ENCODE measurements at regions not wholly inside any gene's neighbourhood (a gene's known extent, or its start where the extent isn't known, plus 50 kb on each side); places are given as distances from the start of the nearest gene placed in this dataset.
A peak's percentile ranks its signal among the peaks of the same experiment; 100 is the strongest.

DNA sequence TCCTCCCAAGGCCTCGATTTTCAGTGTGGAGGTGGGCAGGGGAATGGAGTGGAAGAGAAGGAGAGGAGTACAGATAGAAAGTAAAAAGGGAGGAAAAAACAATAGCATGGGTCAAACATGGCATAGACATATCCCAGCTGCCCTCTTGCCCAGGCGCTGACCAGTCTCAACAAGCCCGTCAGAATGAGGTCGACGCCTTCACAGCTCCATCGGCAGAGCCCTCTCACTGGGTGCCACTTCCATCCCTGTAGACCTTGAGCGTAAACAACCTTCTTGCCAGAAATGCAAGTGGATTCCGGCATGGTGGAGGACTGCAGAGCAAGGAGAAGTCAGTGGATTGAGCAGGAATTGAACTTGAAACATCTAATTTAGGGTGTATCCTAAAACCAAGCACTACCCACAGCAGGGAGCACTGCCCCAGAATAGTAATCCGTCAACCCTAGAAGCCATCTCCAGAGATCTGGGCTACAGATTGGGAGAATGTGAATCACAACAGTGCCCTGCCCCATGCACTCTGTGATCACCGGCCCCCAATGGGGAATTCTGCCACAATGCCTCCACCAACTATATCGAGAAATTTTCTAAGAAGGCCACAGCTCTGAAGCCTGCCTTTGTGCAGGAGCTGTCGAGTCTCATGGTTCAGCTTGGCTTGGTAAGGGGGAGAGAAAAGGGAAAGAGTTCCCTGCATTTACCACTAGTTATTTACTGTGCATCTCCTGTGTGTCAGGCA is 190.1 kb downstream of the UACA start:
- DNase-seq (ENCODE audit: low read depth, low spot score), result no peak
- H3K9ac ChIP-seq (ENCODE audit: insufficient read length), result no peak overlapping the region
- TF ChIP-seq EZH2 (IDR thresholded peaks at IDR 0.05) (no peak), FOXP2 (optimal IDR thresholded peaks at IDR 0.05; ENCODE audit: control extremely low read depth, extremely low read length, insufficient read depth) (no peak), POLR2AphosphoS5 (IDR thresholded peaks at IDR 0.05; ENCODE audit: borderline replicate concordance, low read depth, low read length) (no peak)
- H3K4me3 ChIP-seq, result no peak overlapping the region
- no peaks in the 10 kb centered on the region for H3K36me3 ChIP-seq (ENCODE audit: insufficient read depth, low read length)
- H3K27ac ChIP-seq, result no peak overlapping the region
- H3K9me3 ChIP-seq (ENCODE audit: low read depth, low read length), result no peaks in the 10 kb centered on the region

DNA sequence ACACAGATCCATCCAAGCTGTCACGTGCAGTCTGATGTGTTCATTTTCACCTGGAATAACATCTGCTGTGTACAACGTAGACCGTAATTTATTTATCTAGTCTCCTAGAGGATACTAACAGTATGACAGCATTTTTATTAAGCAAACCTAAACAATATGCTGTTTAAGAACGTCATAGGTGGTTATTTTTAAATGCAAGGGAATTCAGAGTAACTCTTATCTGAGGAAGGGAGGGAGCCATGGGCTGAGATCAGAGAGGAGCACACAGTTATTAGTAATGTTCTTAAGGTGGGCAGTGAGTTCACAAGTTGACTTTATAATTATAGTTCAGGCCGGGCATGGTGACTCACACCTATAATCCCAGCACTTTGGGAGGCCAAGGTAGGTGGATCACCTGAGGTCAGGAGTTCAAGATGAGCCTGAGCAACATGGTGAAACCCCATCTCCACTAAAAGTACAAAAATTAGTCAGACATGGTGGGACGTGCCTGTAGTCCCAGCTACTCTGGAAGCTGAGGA is 193.6 kb downstream of the UACA start:
- no peak overlapping the region for H3K9ac ChIP-seq (ENCODE audit: insufficient read length)
- no peaks in the 10 kb centered on the region for H3K36me3 ChIP-seq (ENCODE audit: insufficient read depth, low read length)
- no peak for DNase-seq (ENCODE audit: low read depth, low spot score)
- no peak overlapping the region for H3K27ac ChIP-seq
- H3K9me3 ChIP-seq (ENCODE audit: low read depth, low read length), result no peaks in the 10 kb centered on the region
- no peak overlapping the region for H3K4me3 ChIP-seq
- TF ChIP-seq EZH2 (IDR thresholded peaks at IDR 0.05) (no peak), FOXP2 (optimal IDR thresholded peaks at IDR 0.05; ENCODE audit: control extremely low read depth, extremely low read length, insufficient read depth) (no peak), POLR2AphosphoS5 (IDR thresholded peaks at IDR 0.05; ENCODE audit: borderline replicate concordance, low read depth, low read length) (no peak)

DNA sequence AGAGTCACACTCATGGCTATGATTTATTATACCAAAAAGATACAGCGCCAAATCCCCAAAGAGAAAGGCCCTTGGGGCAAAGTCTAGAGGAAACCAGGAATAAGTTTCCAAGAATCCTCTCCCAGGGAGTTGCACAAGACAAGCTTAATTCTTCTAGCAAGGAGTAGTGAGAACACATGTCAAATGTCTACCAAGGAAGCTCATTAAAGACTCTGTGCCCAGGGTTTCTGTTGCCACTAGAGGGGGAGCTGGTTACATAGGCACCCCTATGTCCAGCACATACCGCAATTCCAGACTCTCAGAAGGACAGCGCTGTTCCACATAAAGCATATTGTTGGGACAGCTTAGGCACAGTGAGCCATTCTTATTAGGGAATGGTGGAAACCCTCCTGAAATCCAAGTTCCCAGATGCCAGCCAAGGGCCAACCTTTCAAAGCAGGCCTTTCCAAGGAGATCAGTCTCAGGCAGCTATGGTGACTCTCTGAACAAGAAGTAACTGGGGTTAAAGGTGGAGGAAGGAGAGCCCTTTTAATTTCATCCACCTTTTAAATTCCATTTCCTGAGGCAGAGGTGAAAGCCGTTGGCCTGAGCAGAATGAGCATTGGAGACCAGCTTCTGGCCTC is 194.2 kb downstream of the UACA start:
- Histone ChIP-seq H3K4me3 (no peak overlapping the region), H3K27ac (no peak overlapping the region), H3K9ac (ENCODE audit: insufficient read length) (no peak overlapping the region), H3K36me3 (ENCODE audit: insufficient read depth, low read length) (no peaks in the 10 kb centered on the region), H3K9me3 (ENCODE audit: low read depth, low read length) (no peaks in the 10 kb centered on the region)
- peak; percentile 69 for DNase-seq (ENCODE audit: low read depth, low spot score)
- TF ChIP-seq FOXP2 (optimal IDR thresholded peaks at IDR 0.05; ENCODE audit: control extremely low read depth, extremely low read length, insufficient read depth) (no peak), POLR2AphosphoS5 (IDR thresholded peaks at IDR 0.05; ENCODE audit: borderline replicate concordance, low read depth, low read length) (no peak), EZH2 (IDR thresholded peaks at IDR 0.05) (no peak)

DNA sequence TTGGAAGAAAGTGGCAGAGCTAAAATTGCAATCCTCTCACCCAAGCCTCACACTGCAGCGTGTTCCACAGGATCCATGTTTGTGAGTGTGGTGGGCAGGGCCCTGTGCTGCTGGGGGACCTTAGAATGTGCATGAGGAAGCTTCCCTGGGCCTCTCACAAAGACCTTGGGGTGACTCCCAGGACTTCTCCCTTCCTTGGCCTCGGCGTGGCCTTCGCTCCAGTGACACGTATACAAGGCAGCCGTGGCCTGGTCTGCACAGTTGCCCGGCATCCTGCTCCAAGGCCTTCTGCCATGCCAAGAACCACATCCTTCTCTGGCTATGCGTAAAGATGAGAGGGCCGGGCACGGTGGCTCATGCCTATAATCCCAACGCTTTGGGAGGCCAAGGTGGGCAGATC is 196.4 kb downstream of the UACA start:
- DNase-seq (ENCODE audit: low read depth, low spot score), result no peak
- Histone ChIP-seq H3K36me3 (ENCODE audit: insufficient read depth, low read length) (no peaks in the 10 kb centered on the region), H3K9me3 (ENCODE audit: low read depth, low read length) (no peaks in the 10 kb centered on the region), H3K9ac (ENCODE audit: insufficient read length) (no peak overlapping the region), H3K27ac (no peak overlapping the region), H3K4me3 (no peak overlapping the region)
- TF ChIP-seq EZH2 (IDR thresholded peaks at IDR 0.05) (no peak), POLR2AphosphoS5 (IDR thresholded peaks at IDR 0.05; ENCODE audit: borderline replicate concordance, low read depth, low read length) (no peak), FOXP2 (optimal IDR thresholded peaks at IDR 0.05; ENCODE audit: control extremely low read depth, extremely low read length, insufficient read depth) (no peak)

GRCh38 chr15:70566047-70566835 is 197.1 kb downstream of the UACA start:
- DNase-seq (ENCODE audit: low read depth, low spot score), result no peak
- H3K9me3 ChIP-seq (ENCODE audit: low read depth, low read length), result no peaks in the 10 kb centered on the region
- no peak overlapping the region for H3K9ac ChIP-seq (ENCODE audit: insufficient read length)
- H3K36me3 ChIP-seq (ENCODE audit: insufficient read depth, low read length), result no peaks in the 10 kb centered on the region
- no peak overlapping the region for H3K4me3 ChIP-seq
- TF ChIP-seq EZH2 (IDR thresholded peaks at IDR 0.05), result no peak
- TF ChIP-seq POLR2AphosphoS5 (IDR thresholded peaks at IDR 0.05; ENCODE audit: borderline replicate concordance, low read depth, low read length), result no peak
- no peak for TF ChIP-seq FOXP2 (optimal IDR thresholded peaks at IDR 0.05; ENCODE audit: control extremely low read depth, extremely low read length, insufficient read depth)
- H3K27ac ChIP-seq, result no peak overlapping the region

DNA sequence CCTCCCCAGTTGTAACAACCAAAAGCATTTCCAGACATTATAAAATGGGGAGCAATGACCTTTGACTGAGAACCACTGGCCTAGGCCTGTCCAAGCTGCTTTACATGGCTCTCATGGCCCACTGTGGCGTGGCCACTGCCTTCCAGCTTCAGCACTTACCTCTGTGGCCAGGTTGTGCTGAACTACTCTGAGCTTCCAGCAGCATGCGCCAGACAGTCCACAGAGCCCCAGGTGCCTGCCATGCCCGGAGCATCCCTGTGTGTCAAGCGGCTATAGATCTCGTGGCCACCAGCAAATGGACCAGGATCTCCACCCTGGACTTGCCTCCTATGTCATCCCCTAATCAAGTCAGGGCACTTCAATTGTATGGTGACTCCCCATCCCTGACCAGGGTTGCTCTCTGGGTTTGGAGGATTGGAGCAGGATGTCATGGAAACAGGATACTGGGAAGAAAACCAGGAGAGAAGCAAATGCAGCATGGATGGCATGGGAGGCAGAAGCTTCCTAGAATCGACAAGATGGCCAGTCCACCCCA is 199.7 kb downstream of the UACA start:
- Histone ChIP-seq H3K4me3 (no peak overlapping the region), H3K9me3 (ENCODE audit: low read depth, low read length) (no peaks in the 10 kb centered on the region), H3K36me3 (ENCODE audit: insufficient read depth, low read length) (no peaks in the 10 kb centered on the region), H3K27ac (no peak overlapping the region), H3K9ac (ENCODE audit: insufficient read length) (no peak overlapping the region)
- DNase-seq (ENCODE audit: low read depth, low spot score), result no peak
- no peak for TF ChIP-seq EZH2 (IDR thresholded peaks at IDR 0.05)
- TF ChIP-seq POLR2AphosphoS5 (IDR thresholded peaks at IDR 0.05; ENCODE audit: borderline replicate concordance, low read depth, low read length), result no peak
- no peak for TF ChIP-seq FOXP2 (optimal IDR thresholded peaks at IDR 0.05; ENCODE audit: control extremely low read depth, extremely low read length, insufficient read depth)

DNA sequence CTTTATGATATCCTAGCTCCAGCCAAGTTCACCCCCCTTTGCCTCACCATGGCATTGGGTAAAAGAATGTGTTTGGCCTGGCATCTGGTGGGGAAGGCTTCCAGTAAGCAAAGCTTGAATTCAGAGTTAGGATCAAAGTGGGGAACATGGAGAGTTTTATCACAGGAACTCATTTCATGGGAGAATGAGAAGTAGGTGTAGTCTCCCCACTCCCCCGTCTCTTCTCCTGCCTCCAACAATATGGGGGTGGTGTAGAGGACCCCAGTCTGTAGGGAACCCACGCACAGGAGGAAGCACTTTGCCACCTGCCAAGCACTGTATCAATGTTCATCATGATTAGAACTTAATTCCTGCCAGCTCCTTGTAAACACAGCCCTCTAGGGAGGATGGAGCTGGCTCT is 200.5 kb downstream of the UACA start:
- no peak for DNase-seq (ENCODE audit: low read depth, low spot score)
- Histone ChIP-seq H3K27ac (no peak overlapping the region), H3K9me3 (ENCODE audit: low read depth, low read length) (no peaks in the 10 kb centered on the region), H3K36me3 (ENCODE audit: insufficient read depth, low read length) (no peaks in the 10 kb centered on the region), H3K9ac (ENCODE audit: insufficient read length) (no peak overlapping the region), H3K4me3 (no peak overlapping the region)
- TF ChIP-seq EZH2 (IDR thresholded peaks at IDR 0.05), result no peak
- no peak for TF ChIP-seq FOXP2 (optimal IDR thresholded peaks at IDR 0.05; ENCODE audit: control extremely low read depth, extremely low read length, insufficient read depth)
- no peak for TF ChIP-seq POLR2AphosphoS5 (IDR thresholded peaks at IDR 0.05; ENCODE audit: borderline replicate concordance, low read depth, low read length)

DNA sequence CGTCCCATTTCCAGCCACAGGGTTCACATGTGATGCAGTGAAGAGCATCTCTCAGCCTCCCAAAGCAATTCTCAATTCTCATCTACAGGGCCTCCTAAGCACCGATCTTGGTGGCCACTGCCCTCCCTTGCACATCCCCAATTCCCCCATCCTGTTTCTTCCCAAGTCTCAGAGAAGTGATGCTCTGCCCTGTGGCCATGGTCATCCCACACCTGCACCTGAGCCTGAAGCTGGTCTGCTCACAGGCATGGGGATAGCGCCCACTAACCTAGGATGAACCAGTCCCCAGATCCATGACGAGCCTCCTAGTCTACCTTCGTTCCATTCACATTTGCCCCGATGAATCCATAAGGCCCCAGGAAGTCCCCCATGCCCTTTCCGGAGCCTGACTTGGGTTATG is 201.5 kb downstream of the UACA start:
- no peaks in the 10 kb centered on the region for H3K9me3 ChIP-seq (ENCODE audit: low read depth, low read length)
- TF ChIP-seq POLR2AphosphoS5 (IDR thresholded peaks at IDR 0.05; ENCODE audit: borderline replicate concordance, low read depth, low read length) (no peak), FOXP2 (optimal IDR thresholded peaks at IDR 0.05; ENCODE audit: control extremely low read depth, extremely low read length, insufficient read depth) (no peak), EZH2 (IDR thresholded peaks at IDR 0.05) (no peak)
- H3K36me3 ChIP-seq (ENCODE audit: insufficient read depth, low read length), result no peaks in the 10 kb centered on the region
- H3K4me3 ChIP-seq, result no peak overlapping the region
- no peak for DNase-seq (ENCODE audit: low read depth, low spot score)
- no peak overlapping the region for H3K9ac ChIP-seq (ENCODE audit: insufficient read length)
- H3K27ac ChIP-seq, result no peak overlapping the region

Data from SK-N-MC (cell line).